HepG2 (cell line): ENCODE measurements at regions not wholly inside any gene's neighbourhood (a gene's known extent, or its start where the extent isn't known, plus 50 kb on each side); places are given as distances from the start of the nearest gene placed in this dataset.

Source experiments
- ATAC-seq: fragments of 200-7000 bp; cut with Tn5 transposase; 3 replicates; pipeline ENCODE4 v1.9.1; 2020; ENCODE audit warnings: mild to moderate bottlenecking, moderate library complexity
- BruUV-seq: library from RNA; stranded (reverse); fragments of 400-500 nt; replicated peaks from 2 replicates; lab custom pipeline; 2021; lab: Mats Ljungman, UMichigan
- CTCF ChIA-PET: fragments of 300-600 bp; formaldehyde crosslinking; extraction: SDS; loops from one replicate; lab custom pipeline; 2021; ENCODE audit warnings: low total read pairs, inconsistent platforms, low intra/inter-chr PET ratio; lab: Yijun Ruan, JAX
- POLR2A ChIA-PET: fragments of 350-600 bp; sonication (Branson Sonifier 250); formaldehyde crosslinking; loops from one replicate; lab custom pipeline; 2020; ENCODE audit warnings: antibody characterized with exemption, inconsistent platforms; lab: Yijun Ruan, JAX
- DNase-seq: peaks from one replicate; pipeline ENCODE4 v3.0.0-alpha.2; 2015; ENCODE audit warnings: low spot score
- FAIRE-seq: peaks from 3 replicates; lab custom pipeline; 2011; peaks lifted over from hg19 to GRCh38; lab: Jason Lieb, UNC
- H2AFZ ChIP-seq: one replicate; pipeline ENCODE4 v1.6.1; 2011; ENCODE audit warnings: low read length, inconsistent platforms
- H3K27ac ChIP-seq: fragments of 300-600 bp; 3 replicates; pipeline ENCODE4 v1.8.0; 2011; ENCODE audit warnings: mixed run types, mild to moderate bottlenecking, mixed read lengths, low read length, inconsistent platforms; ENCODE audit not compliant: insufficient read depth; ENCODE audit errors: extremely low read length
- H3K27me3 ChIP-seq, 2 experiments: fragments of 200-600 bp in 1 of 2; 2 replicates in 1 of 2; 3 replicates in 1 of 2; pipeline versions ENCODE4 v1.6.0 to v1.8.0; 2011; ENCODE audit warnings: low read length in 2 of 2, mild to moderate bottlenecking in 2 of 2, moderate library complexity in 2 of 2, inconsistent platforms in 1 of 2; ENCODE audit not compliant: insufficient read depth in 2 of 2, control insufficient read depth in 1 of 2
- H3K36me3 ChIP-seq, 2 experiments: fragments of 200-600 bp in 1 of 2; replicated peaks in 1 of 2; 2 replicates in 1 of 2; 3 replicates in 1 of 2; pipeline versions ENCODE4 v1.5.1 to v1.8.0; 2011; ENCODE audit warnings: low read length in 2 of 2, inconsistent platforms in 1 of 2; ENCODE audit not compliant: insufficient read depth in 2 of 2, control insufficient read depth in 1 of 2
- H3K4me1 ChIP-seq: 2 replicates; pipeline ENCODE4 v1.5.1; 2012; ENCODE audit warnings: low read length, inconsistent platforms; ENCODE audit not compliant: insufficient read depth
- H3K4me2 ChIP-seq: 2 replicates; pipeline ENCODE4 v1.6.0; 2011; ENCODE audit warnings: low read depth, low read length, inconsistent platforms
- H3K4me3 ChIP-seq, 3 experiments: fragments of 200-600 bp in 1 of 3; sonication (generic), shearing (Covaris generic) in 1 of 3; replicated peaks in 1 of 3; 2 replicates each; pipeline ENCODE4 v1.5.1; 2011 to 2016; ENCODE audit warnings: low read length in 3 of 3, inconsistent platforms in 2 of 3, low read depth in 2 of 3, mild to moderate bottlenecking in 2 of 3, control low read depth in 1 of 3, mixed read lengths in 1 of 3; ENCODE audit not compliant: insufficient read depth in 1 of 3
- H3K79me2 ChIP-seq: one replicate; pipeline ENCODE4 v1.6.1; 2011; ENCODE audit warnings: low read length, inconsistent platforms; ENCODE audit not compliant: insufficient read depth
- H3K9ac ChIP-seq: 2 replicates; pipeline ENCODE4 v1.6.0; 2011; ENCODE audit warnings: mild to moderate bottlenecking, low read depth, low read length, inconsistent platforms; ENCODE audit not compliant: insufficient read depth
- H3K9me3 ChIP-seq: 2 replicates; pipeline ENCODE4 v1.5.1; 2012; ENCODE audit warnings: mild to moderate bottlenecking, low read length
- H4K20me1 ChIP-seq: 2 replicates; pipeline ENCODE4 v1.6.0; 2011; ENCODE audit warnings: inconsistent platforms, mild to moderate bottlenecking, low read length, moderate library complexity; ENCODE audit not compliant: insufficient read depth
- ATF1 ChIP-seq: IDR thresholded peaks from 2 replicates; pipeline ENCODE4 v1.6.1; 2016; ENCODE audit warnings: mild to moderate bottlenecking, control low read depth
- CTCF ChIP-seq: sonication (generic); formaldehyde crosslinking; IDR thresholded peaks from 2 replicates; pipeline ENCODE4 v1.5.0; 2020; ENCODE audit warnings: mild to moderate bottlenecking, missing genetic modification reagents, moderate library complexity
- E2F1 ChIP-seq: sonication (generic); formaldehyde crosslinking; IDR thresholded peaks from 2 replicates; pipeline ENCODE4 v1.5.0; 2020; ENCODE audit warnings: missing genetic modification reagents
- NKX3-1 ChIP-seq: sonication (generic); formaldehyde crosslinking; IDR thresholded peaks from 2 replicates; pipeline ENCODE4 v1.5.0; 2020; ENCODE audit warnings: missing genetic modification reagents
- PAX8 ChIP-seq: sonication (generic); formaldehyde crosslinking; IDR thresholded peaks from 2 replicates; pipeline ENCODE4 v1.8.0; 2022; ENCODE audit warnings: mild to moderate bottlenecking, missing genetic modification reagents, borderline replicate concordance
- PHF8 ChIP-seq: sonication (generic); formaldehyde crosslinking; IDR thresholded peaks from 2 replicates; pipeline ENCODE4 v1.5.0; 2020; ENCODE audit warnings: missing genetic modification reagents
- SATB2 ChIP-seq: sonication (generic); formaldehyde crosslinking; IDR thresholded peaks from 2 replicates; pipeline ENCODE4 v1.5.0; 2020; ENCODE audit warnings: missing genetic modification reagents
- TCF12 ChIP-seq, 2 experiments: fragments of 450-650 bp in 1 of 2; sonication (generic) in 1 of 2; formaldehyde crosslinking in 1 of 2; IDR thresholded peaks; 2 replicates each; pipeline versions ENCODE4 v1.6.1 to v1.8.0; 2017 to 2022; ENCODE audit warnings: antibody characterized with exemption in 1 of 2, mild to moderate bottlenecking in 1 of 2, missing genetic modification reagents in 1 of 2, moderate library complexity in 1 of 2
- ZFP82 ChIP-seq: sonication (generic); formaldehyde crosslinking; IDR thresholded peaks from 2 replicates; pipeline ENCODE4 v1.5.1; 2020; ENCODE audit warnings: mild to moderate bottlenecking, missing genetic modification reagents, borderline replicate concordance
- WGBS: methylation state at CpG from one replicate; pipeline ENCODE4 v1.1.6; 2017; ENCODE audit warnings: low lambda C conversion rate; 5-methylcytosine and 5-hydroxymethylcytosine counted together
- in situ Hi-C: cut with HindIII; loops from 2 replicates; pipeline ENCODE4 v1.10.0; 2017; ENCODE audit warnings: low pct_unique_long_range_greater_than_20kb; ENCODE audit not compliant: extremely low pct_ligation_motif_present
- intact Hi-C: fragments of 100-400 bp; cut with micrococcal nuclease; formaldehyde crosslinking; loops from one replicate; pipeline ENCODE4 v1.10.0; 2022; ENCODE audit not compliant: unreplicated experiment
- TF ChIP-seq, protein P1 (sequence below): sonication (generic); formaldehyde crosslinking; IDR thresholded peaks from 2 replicates; pipeline ENCODE4 v1.4.0; 2020; ENCODE audit warnings: missing genetic modification reagents

GRCh38 chr1:4590756-4591155 is 63.7 kb upstream of the AJAP1 start:
- 0% methylated on average over 4 of the region's 4 CpGs for WGBS
- no peaks in the 10 kb centered on the region for H4K20me1 ChIP-seq
- ATAC-seq (no peak), FAIRE-seq (no peak), DNase-seq (no peak)
- no peak overlapping the region for H3K4me3 ChIP-seq
- no peak overlapping the region for H3K4me2 ChIP-seq
- in situ Hi-C loops: no loop called here
- H2AFZ ChIP-seq: no peak overlapping the region
- H3K27me3 ChIP-seq: peaks cover 5 to 27% of the 10 kb centered on the region in 2 experiments; a peak in 4 of 5 replicates
- ChIA-PET POLR2A (no interaction called here), CTCF (no interaction called here)
- H3K79me2 ChIP-seq: no peaks in the 10 kb centered on the region
- no peaks in the 10 kb centered on the region for H3K9me3 ChIP-seq
- H3K27ac ChIP-seq: no peak overlapping the region
- H3K4me1 ChIP-seq: no peaks in the 10 kb centered on the region
- H3K9ac ChIP-seq: no peak overlapping the region
- BruUV-seq: no TSS peak
- TF ChIP-seq SATB2: no peak
- no peak for TF ChIP-seq CTCF (CRISPR knock-in tag)
- no peak for TF ChIP-seq PHF8 (CRISPR knock-in tag)
- TF ChIP-seq PAX8: no peak
- intact Hi-C loops: loop anchor here (10.0 kb wide), 1 partner anchor 416 kb away; no protein-coding TSS in a partner anchor
- no peaks in the 10 kb centered on the region for H3K36me3 ChIP-seq

DNA sequence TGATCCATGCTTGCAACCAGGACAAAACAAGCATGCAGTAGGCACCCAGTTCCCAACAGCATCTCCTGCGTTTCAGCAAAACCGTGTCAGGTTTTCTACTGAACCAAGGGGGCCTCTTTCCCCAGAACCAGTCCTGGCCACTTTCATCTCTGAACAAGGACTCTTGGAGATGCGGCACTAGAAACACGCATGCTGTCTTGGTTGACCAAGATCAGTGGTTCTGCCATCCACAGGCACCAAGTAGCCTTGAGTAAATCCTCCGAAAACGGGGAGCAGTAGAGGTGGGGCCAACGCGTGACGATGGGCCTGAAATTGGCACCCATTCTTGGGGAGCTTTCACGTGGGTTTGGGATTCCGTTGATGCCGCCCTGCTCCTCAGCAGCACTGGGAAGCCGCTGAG is 62.5 kb upstream of the AJAP1 start:
- H3K27me3 ChIP-seq: peaks cover 5 to 27% of the 10 kb centered on the region in 2 experiments; a peak in 4 of 5 replicates
- in situ Hi-C loops: no loop called here
- no peak for FAIRE-seq
- no peak for TF ChIP-seq TCF12 (IDR thresholded peaks at IDR 0.05)
- no peak for TF ChIP-seq TCF12 (CRISPR knock-in tag; IDR thresholded peaks at IDR 0.05)
- TF ChIP-seq ZFP82 (CRISPR knock-in tag): no peak
- no peak for TF ChIP-seq NKX3-1 (CRISPR knock-in tag)
- TF ChIP-seq ATF1 (CRISPR knock-in tag): no peak
- TF ChIP-seq E2F1 (CRISPR knock-in tag): no peak
- TF ChIP-seq, protein P1, sequence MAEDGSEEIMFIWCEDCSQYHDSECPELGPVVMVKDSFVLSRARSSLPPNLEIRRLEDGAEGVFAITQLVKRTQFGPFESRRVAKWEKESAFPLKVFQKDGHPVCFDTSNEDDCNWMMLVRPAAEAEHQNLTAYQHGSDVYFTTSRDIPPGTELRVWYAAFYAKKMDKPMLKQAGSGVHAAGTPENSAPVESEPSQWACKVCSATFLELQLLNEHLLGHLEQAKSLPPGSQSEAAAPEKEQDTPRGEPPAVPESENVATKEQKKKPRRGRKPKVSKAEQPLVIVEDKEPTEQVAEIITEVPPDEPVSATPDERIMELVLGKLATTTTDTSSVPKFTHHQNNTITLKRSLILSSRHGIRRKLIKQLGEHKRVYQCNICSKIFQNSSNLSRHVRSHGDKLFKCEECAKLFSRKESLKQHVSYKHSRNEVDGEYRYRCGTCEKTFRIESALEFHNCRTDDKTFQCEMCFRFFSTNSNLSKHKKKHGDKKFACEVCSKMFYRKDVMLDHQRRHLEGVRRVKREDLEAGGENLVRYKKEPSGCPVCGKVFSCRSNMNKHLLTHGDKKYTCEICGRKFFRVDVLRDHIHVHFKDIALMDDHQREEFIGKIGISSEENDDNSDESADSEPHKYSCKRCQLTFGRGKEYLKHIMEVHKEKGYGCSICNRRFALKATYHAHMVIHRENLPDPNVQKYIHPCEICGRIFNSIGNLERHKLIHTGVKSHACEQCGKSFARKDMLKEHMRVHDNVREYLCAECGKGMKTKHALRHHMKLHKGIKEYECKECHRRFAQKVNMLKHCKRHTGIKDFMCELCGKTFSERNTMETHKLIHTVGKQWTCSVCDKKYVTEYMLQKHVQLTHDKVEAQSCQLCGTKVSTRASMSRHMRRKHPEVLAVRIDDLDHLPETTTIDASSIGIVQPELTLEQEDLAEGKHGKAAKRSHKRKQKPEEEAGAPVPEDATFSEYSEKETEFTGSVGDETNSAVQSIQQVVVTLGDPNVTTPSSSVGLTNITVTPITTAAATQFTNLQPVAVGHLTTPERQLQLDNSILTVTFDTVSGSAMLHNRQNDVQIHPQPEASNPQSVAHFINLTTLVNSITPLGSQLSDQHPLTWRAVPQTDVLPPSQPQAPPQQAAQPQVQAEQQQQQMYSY (CRISPR knock-in tag): no peak

More for the DNA sequence above, 62.5 kb upstream of the AJAP1 start:
- Histone ChIP-seq H3K4me2 (no peak overlapping the region), H2AFZ (no peak overlapping the region), H3K9ac (no peak overlapping the region), H3K79me2 (no peaks in the 10 kb centered on the region), H4K20me1 (no peaks in the 10 kb centered on the region), H3K27ac (no peak overlapping the region), H3K4me1 (no peaks in the 10 kb centered on the region), H3K9me3 (no peaks in the 10 kb centered on the region), H3K36me3 (no peaks in the 10 kb centered on the region), H3K4me3 (no peak overlapping the region)
- POLR2A ChIA-PET: no interaction called here
- 33% methylated on average over 6 of the region's 13 CpGs for WGBS
- intact Hi-C loops: loop anchor here (10.0 kb wide), 1 partner anchor 417 kb away; no protein-coding TSS in a partner anchor
- ATAC-seq: no peak
- BruUV-seq: no TSS peak
- CTCF ChIA-PET: no interaction called here
- no peak for DNase-seq
